GM18909 (cell line): ENCODE measurements at regions not wholly inside any gene's neighbourhood (a gene's known extent, or its start where the extent isn't known, plus 50 kb on each side); places are given as distances from the start of the nearest gene placed in this dataset.
"Not testable (repeated sequence)": the region's sequence is repeated elsewhere in the genome, so short reads cannot be mapped to it uniquely, and the experiment has no call there.

Experiments used
- ATAC-seq: cut with Tn5 transposase; IDR thresholded peaks from one replicate; pipeline ENCODE4 v1.9.1; 2021; ENCODE audit warnings: mild to moderate bottlenecking; ENCODE audit not compliant: unreplicated experiment, poor library complexity

GRCh38 chr2:19207452-19207851, 151.0 kb downstream of the OSR1 start:
- no peak for ATAC-seq

GRCh38 chr2:19205983-19206533, 152.4 kb downstream of the OSR1 start:
- no peak for ATAC-seq

DNA sequence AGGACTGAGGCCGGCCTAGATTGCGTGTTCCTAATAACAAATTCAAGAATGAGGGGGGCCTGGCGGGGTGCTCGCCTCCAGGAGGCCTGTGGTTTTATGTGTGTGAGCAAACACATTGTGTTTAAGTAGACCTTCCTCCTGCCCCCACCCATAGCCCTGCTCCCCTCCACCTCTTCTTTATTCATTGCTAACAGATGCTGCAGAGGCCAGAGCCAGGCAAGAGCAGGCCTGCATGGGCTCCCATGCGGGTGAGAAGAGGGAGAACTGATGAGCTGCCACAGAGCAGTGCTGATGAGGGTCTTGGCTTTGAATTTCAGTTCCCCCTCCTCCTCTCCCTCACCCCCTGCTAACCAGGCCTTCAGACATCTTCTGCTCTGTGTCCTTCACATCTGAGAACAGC, 154.6 kb downstream of the OSR1 start:
- no peak for ATAC-seq

- ATAC-seq: no peak
Measured at GRCh38 chr2:19201911-19202462, 156.4 kb downstream of the OSR1 start.

GRCh38 chr2:19198381-19198780, 160.0 kb downstream of the OSR1 start:
- no peak for ATAC-seq

DNA sequence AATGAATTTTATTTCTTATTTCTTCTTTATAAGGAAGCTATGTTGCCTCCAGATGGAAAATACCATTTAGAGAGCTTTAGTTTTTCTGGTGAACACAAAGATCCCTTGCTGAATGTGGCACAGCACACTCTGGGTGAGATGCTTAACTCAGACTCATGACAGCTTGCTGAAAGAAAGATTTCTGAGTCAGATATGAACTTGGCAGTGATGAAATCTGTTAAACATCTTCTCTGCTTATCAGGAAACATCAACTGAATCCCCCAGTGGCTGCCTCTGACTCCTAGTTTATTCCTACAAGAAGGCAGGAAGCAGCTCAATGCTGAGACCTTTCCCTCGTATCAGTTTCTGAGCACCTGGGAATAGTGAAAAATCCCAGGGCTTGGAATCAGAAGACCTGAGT, 162.8 kb downstream of the OSR1 start:
- no peak for ATAC-seq

- no peak for ATAC-seq
Measured at GRCh38 chr2:19189391-19189790, 169.0 kb downstream of the OSR1 start.

DNA sequence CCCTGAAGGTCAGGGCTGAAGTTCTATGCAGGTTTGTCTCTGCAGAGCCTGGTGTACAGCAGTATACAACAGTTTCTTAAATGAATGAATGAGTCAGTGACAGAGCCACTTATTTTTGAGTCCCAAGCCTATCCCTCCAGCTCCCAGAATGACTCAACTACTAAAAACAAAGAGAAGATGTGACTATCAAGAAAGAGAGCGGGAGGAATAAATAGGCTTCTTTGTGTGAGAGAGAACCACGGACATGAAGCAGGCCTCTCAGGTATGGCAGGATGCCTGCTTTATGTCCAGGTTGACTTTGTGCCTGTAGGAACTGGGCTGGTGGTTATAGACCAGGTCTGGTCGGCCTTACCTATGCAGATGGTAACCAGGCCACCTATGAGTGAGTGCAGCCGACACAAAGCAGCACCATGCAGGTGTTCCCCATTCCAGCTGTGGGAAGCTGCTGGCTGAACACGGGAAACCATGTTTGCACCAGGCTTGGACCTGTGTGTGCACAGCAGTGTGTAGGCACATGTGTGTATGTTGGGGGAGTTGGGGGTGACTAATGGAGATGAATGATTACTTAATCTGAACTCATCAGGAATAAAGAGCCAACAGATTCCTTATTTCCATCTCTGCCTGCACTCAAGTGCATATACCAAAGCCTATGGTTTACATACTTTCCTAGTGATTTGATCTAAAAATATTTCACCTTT, 171.0 kb downstream of the OSR1 start:
- no peak for ATAC-seq

DNA sequence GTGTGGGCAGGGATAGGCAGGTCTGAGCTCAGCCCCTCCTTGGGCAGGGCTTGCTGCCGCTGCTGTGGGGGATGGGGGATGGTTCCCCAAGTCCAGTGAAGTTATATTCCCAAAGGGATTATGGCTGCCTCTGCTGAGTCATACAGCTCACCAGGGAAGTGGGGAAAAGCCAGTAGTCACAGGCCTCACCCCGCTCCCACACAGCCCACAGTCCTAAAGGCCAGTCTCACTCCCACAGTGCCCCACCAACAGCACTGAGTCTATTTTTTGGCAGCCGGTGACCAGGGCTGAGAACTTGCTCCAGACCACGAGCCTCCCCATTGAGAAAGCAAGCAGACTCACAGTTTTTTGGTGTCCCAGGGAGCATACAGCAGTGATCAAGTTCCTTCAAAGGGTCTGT, 173.3 kb downstream of the OSR1 start:
- no peak for ATAC-seq

DNA sequence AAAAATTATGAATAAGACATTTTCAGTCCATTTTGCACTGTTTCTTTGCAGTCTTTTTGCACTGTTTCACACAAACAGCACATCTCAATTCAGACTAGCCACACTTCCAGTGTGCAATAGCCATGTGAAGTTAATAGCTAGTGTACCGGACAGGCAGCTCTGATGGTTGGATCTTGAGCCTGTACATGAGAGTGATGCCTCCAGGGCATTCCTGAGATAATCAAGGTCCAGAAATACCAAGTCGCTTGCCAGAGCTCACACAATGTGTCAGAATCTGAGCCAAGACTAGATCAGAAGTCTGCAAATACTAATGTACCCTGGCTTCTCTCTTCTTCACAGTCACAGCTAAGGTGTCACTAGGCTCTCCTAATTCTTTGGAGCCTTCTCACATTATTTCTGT, 180.2 kb downstream of the OSR1 start:
- no peak for ATAC-seq

DNA sequence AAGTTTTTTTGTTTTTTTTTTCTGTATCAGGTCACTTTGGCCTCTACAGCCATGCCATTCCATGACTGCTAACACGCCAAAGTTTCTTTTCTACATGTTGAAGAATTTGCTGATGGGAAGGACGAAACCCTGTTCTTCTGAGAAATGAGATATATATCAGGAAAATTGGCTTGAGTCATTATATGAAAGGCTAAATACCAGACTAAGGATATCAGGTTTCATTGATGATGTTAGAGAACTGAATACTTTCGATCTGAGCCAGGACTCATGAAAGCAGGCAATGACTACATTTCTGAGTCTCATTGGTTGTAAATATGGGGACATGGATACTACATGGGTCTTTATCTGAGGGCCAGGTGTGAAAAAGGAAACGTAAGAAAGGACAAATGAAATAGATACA, 181.4 kb downstream of the OSR1 start:
- ATAC-seq: no peak

- ATAC-seq: no peak
Measured at GRCh38 chr2:19176172-19176852, 182.1 kb downstream of the OSR1 start.

- ATAC-seq: no peak
Measured at GRCh38 chr2:19174176-19174575, 184.2 kb downstream of the OSR1 start.

GRCh38 chr2:19171409-19171808, 187.0 kb downstream of the OSR1 start:
- no peak for ATAC-seq

DNA sequence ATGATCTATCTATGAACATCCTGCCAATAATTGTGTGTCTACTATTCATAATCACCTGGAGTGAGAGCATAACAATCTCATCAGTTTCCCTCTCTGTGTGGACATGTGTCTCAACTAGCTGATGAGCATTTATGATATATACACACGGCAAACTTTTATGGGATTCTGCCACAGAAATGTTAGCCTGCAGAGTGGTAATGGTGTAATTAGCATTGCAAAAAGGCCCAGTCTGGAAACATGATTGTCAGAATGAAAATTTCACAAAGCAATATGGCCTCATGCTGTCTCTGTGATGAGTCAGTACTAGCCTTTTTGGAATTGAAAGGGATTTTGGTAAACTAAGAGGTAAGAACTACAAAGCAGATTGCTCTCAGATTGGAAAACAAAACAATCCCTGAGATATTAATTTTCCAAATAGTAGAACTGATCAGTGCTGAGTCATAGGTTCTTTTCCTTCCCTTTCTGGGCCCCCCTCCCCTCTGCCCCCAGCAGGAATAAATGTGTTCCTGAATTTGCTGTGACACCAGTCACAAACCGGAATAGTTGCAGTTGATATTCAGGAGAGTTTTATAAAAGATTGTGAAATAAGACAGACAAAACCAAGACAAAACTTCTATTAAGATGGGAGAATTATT, 189.2 kb downstream of the OSR1 start:
- ATAC-seq: no peak

GRCh38 chr2:19164099-19164498, 194.3 kb downstream of the OSR1 start:
- ATAC-seq: not testable (repeated sequence)

DNA sequence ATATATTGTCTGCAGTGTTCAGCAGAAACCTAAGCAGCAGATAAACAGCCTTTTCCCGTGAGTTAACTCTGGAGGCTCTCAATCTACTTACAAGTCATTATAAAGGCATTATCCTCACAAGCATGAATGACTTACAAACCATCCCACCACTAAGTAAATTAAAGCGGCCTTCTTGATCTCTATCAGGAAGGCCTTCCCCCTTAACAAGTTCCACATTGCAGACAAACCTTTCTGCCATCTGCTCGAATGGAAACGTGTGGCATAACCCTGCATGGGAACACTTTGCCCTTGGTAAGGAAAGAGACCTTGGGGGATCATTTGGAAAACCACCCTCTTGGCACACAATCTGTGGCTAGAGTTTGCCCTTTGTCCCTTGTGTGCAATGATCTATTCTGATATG, 199.5 kb downstream of the OSR1 start:
- ATAC-seq: no peak

DNA sequence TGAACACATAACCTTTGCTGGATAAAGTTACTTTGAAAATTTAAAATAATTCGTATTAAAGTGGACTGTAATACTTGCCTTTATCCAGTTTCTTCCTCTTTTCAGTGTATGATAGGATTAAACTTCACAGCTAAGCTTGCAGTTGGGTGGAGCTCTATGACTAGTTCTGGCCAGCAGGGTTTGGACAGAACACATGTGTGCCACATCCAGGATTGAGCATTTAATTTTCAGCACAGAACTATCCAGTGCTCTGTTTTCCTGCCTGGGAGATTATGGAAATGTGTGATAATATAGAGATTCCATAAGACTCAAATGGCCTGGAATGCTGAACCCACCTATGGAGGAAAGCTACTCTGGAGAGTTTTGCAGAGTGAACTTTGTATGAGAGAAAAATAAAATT, 200.2 kb downstream of the OSR1 start:
- no peak for ATAC-seq

DNA sequence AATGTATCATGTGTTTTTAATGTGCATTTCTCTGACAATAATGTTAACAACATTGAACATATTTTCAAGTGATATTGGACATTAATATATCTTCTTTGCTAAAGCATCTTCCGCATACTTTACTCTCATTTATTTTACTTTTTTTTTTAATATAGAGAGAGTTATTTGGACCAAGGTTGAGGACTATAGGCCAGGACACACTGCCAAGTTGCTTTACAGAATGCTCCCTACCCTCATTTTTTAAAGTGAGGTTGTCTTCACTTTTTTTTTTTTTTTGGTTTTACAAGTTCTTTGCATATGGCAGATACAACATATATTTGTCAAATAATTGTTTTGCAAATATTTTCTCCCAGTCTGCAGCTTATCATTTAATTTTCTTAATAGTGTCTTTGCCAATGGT, 201.8 kb downstream of the OSR1 start:
- ATAC-seq: no peak

DNA sequence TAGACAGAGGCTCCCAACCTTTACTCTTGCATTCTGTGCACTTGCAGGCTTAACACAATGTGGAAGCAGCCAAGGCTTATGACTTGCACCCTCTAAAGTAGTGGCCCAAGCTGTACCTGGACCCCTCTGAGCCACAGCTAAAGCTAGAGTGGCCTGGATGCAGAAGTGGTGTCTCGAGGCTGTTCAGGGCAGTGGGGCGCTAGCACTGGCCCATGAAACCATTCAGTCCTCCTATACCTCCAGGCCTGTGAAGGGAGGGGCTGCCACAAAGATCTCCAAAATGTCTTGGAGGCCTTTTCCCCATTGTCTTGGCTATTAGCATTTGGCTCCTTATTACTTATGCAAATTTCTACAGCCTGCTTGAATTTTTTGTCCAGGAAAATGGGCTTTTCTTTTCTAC, 207.7 kb downstream of the OSR1 start:
- no peak for ATAC-seq

DNA sequence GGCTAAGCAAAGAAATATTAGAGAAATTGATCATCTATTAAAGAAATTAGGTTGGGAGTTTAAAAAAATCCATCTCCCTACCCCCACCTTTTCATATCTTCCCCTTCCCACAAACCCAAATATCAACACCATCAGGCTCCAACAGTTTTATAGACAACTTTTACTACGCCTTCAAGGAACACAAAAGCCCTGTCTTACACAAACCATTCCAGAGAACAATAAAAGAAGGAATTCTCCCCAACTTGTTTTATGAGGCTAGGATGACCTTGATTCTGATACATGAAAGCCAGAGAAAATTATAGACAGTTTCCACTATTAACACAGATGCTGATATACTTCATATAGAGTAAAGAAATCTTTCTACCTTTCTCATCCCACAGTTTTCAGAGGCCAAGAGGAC, 211.6 kb downstream of the OSR1 start:
- no peak for ATAC-seq
